HCT116 (cell line): ENCODE measurements at regions not wholly inside any gene's neighbourhood (a gene's known extent, or its start where the extent isn't known, plus 50 kb on each side); places are given as distances from the start of the nearest gene placed in this dataset.

ENCODE experiments used
- ATAC-seq: fragments of 200-7000 bp; cut with Tn5 transposase; 2 replicates; pipeline ENCODE4 v1.9.1; 2020; ENCODE audit warnings: mild to moderate bottlenecking, moderate library complexity
- BruUV-seq: library from RNA; stranded (reverse); fragments of 400-500 nt; replicated peaks from 2 replicates; lab custom pipeline; 2021; lab: Mats Ljungman, UMichigan
- CTCF ChIA-PET: fragments of 300-600 bp; sonication (Branson Sonifier 250); formaldehyde crosslinking; loops from one replicate; lab custom pipeline; 2021; ENCODE audit warnings: antibody characterized with exemption; lab: Charles Lee
- POLR2A ChIA-PET: fragments of 300-600, 350-600 bp; sonication (Branson Sonifier 250); formaldehyde crosslinking; loops from one replicate; lab custom pipeline; 2021; ENCODE audit warnings: antibody characterized with exemption; lab: Charles Lee
- RAD21 ChIA-PET, 2 experiments: fragments of 300-600 bp; sonication (Branson Sonifier 250); formaldehyde crosslinking; loops; one replicate each; lab custom pipeline; 2023; ENCODE audit warnings: low total read pairs in 2 of 2; ENCODE audit not compliant: uncharacterized antibody in 2 of 2, unreplicated experiment in 2 of 2, low non-redundant PET in 1 of 2; lab: Charles Lee
- DNase-seq: peaks from one replicate; pipeline ENCODE4 v3.0.0-alpha.2; 2010; ENCODE audit warnings: low read depth, low spot score
- H2AFZ ChIP-seq: fragments of 200-600 bp; shearing (Covaris generic), sonication (generic); 2 replicates; pipeline ENCODE4 v1.6.1; 2017; ENCODE audit warnings: low read depth, mixed run types, mixed read lengths, antibody characterized with exemption, low read length; ENCODE audit not compliant: poor library complexity, severe bottlenecking
- H3K27ac ChIP-seq: 2 replicates; pipeline ENCODE4 v1.5.1; 2012; ENCODE audit warnings: low read depth, low read length
- H3K27me3 ChIP-seq: fragments of 200-600 bp; sonication (generic); 2 replicates; pipeline ENCODE4 v1.6.1; 2016; ENCODE audit warnings: mixed run types, low read length, mixed read lengths; ENCODE audit not compliant: insufficient read depth
- H3K36me3 ChIP-seq, 2 experiments: fragments of 200-500 bp in 1 of 2; fragments of 200-600 bp in 1 of 2; sonication (Bioruptor generic) in 1 of 2; sonication (generic) in 1 of 2; 2 replicates each; pipeline versions ENCODE4 v1.5.1 to v1.6.1; 2014 to 2016; ENCODE audit warnings: low read length in 2 of 2, inconsistent platforms in 1 of 2, mixed read lengths in 1 of 2, mixed run types in 1 of 2; ENCODE audit not compliant: insufficient read depth in 2 of 2, control insufficient read depth in 1 of 2
- H3K4me1 ChIP-seq, 2 experiments: fragments of 200-600 bp in 1 of 2; sonication (generic) in 1 of 2; 2 replicates each; pipeline versions ENCODE4 v1.5.1 to v1.6.1; 2012 to 2017; ENCODE audit warnings: low read length in 2 of 2, inconsistent platforms in 1 of 2, mild to moderate bottlenecking in 1 of 2, mixed read lengths in 1 of 2, mixed run types in 1 of 2, moderate library complexity in 1 of 2; ENCODE audit not compliant: insufficient read depth in 2 of 2, control insufficient read depth in 1 of 2
- H3K4me2 ChIP-seq: fragments of 200-600 bp; sonication (generic); 2 replicates; pipeline ENCODE4 v1.6.1; 2017; ENCODE audit warnings: mixed run types, low read length, mixed read lengths
- H3K4me3 ChIP-seq, 2 experiments: fragments of 200-600 bp in 1 of 2; sonication (generic) in 1 of 2; replicated peaks in 1 of 2; 2 replicates each; pipeline ENCODE4 v1.5.1; 2011 to 2016; ENCODE audit warnings: low read length in 2 of 2, control low read depth in 1 of 2, low read depth in 1 of 2, mild to moderate bottlenecking in 1 of 2, mixed read lengths in 1 of 2, mixed run types in 1 of 2
- H3K79me2 ChIP-seq: fragments of 200-600 bp; sonication (generic); 2 replicates; pipeline ENCODE4 v1.6.1; 2017; ENCODE audit warnings: mild to moderate bottlenecking, mixed run types, low read length, moderate library complexity, mixed read lengths; ENCODE audit not compliant: insufficient read depth
- H3K9ac ChIP-seq: fragments of 200-600 bp; sonication (generic); 2 replicates; pipeline ENCODE4 v1.6.1; 2016; ENCODE audit warnings: low read length, mixed read lengths
- H3K9me2 ChIP-seq: fragments of 200-600 bp; sonication (generic), shearing (Covaris generic); 2 replicates; pipeline ENCODE4 v1.6.1; 2017; ENCODE audit warnings: mixed run types, mild to moderate bottlenecking, moderate library complexity; ENCODE audit not compliant: insufficient read depth
- H3K9me3 ChIP-seq, 2 experiments: fragments of 200-500 bp in 1 of 2; fragments of 200-600 bp in 1 of 2; sonication (Bioruptor generic) in 1 of 2; sonication (generic) in 1 of 2; 2 replicates each; pipeline ENCODE4 v1.6.1; 2014 to 2017; ENCODE audit warnings: low read length in 2 of 2, mixed read lengths in 2 of 2, inconsistent platforms in 1 of 2, low read depth in 1 of 2, mild to moderate bottlenecking in 1 of 2, mixed run types in 1 of 2, moderate library complexity in 1 of 2; ENCODE audit not compliant: control insufficient read depth in 1 of 2, insufficient read depth in 1 of 2
- H4K20me1 ChIP-seq: fragments of 200-600 bp; sonication (generic), shearing (Covaris generic); 2 replicates; pipeline ENCODE4 v1.6.1; 2017; ENCODE audit warnings: mixed run types, mild to moderate bottlenecking, moderate library complexity; ENCODE audit not compliant: insufficient read depth
- JUND ChIP-seq: IDR thresholded peaks from 2 replicates; pipeline ENCODE4 v1.6.1; 2012
- SIN3A ChIP-seq: IDR thresholded peaks from 2 replicates; pipeline ENCODE4 v1.6.1; 2012; ENCODE audit warnings: low read depth
- YY1 ChIP-seq: IDR thresholded peaks from 2 replicates; pipeline ENCODE4 v1.6.1; 2011; ENCODE audit warnings: low read length, low read depth, moderate library complexity, mild to moderate bottlenecking; ENCODE audit not compliant: insufficient replicate concordance; ENCODE audit errors: extremely low read depth
- intact Hi-C: fragments of 100-400 bp; cut with micrococcal nuclease; formaldehyde crosslinking; loops from 2 replicates; pipeline ENCODE4 v1.10.0; 2022
- TF ChIP-seq, protein P1 (sequence below): IDR thresholded peaks from 2 replicates; pipeline ENCODE4 v1.6.1; 2012; ENCODE audit warnings: low read depth
- TF ChIP-seq, protein P2 (sequence below): IDR thresholded peaks from 2 replicates; pipeline ENCODE4 v1.6.1; 2011; ENCODE audit warnings: mild to moderate bottlenecking, low read length, moderate library complexity; ENCODE audit not compliant: insufficient replicate concordance; ENCODE audit errors: extremely low read depth

- no peaks in the 10 kb centered on the region for H3K36me3 ChIP-seq
- RAD21 ChIA-PET = no interaction called here
- no peak for ATAC-seq
- no peak for DNase-seq
- POLR2A ChIA-PET = no interaction called here
- no TSS peak for BruUV-seq
- no peaks in the 10 kb centered on the region for H3K9me3 ChIP-seq
- H3K4me1 ChIP-seq = peaks cover 0 to 4% of the 10 kb centered on the region in 2 experiments; a peak in 1 of 4 replicates
- H3K27ac ChIP-seq = no peak overlapping the region
- TF ChIP-seq YY1 = no peak
- H3K9ac ChIP-seq = no peak overlapping the region
- no peaks in the 10 kb centered on the region for H3K79me2 ChIP-seq
- H3K4me3 ChIP-seq = no peak overlapping the region
- intact Hi-C loops = loop anchor here (10.0 kb wide), 1 partner anchor 548 kb away; no protein-coding TSS in a partner anchor
- no peak overlapping the region for H2AFZ ChIP-seq
- no peaks in the 10 kb centered on the region for H3K27me3 ChIP-seq
- no peaks in the 10 kb centered on the region for H3K9me2 ChIP-seq
- no peak overlapping the region for H3K4me2 ChIP-seq
- no peaks in the 10 kb centered on the region for H4K20me1 ChIP-seq
- CTCF ChIA-PET = interaction anchor here (0.9 to 1.7 kb wide), 2 partner anchors 249 to 259 kb away, joined by 3 to 7 read pairs; no protein-coding TSS in a partner anchor
These were observed 70.5 kb downstream of the SERPINA3 start for GRCh38 chr14:94682736-94683135.

DNA sequence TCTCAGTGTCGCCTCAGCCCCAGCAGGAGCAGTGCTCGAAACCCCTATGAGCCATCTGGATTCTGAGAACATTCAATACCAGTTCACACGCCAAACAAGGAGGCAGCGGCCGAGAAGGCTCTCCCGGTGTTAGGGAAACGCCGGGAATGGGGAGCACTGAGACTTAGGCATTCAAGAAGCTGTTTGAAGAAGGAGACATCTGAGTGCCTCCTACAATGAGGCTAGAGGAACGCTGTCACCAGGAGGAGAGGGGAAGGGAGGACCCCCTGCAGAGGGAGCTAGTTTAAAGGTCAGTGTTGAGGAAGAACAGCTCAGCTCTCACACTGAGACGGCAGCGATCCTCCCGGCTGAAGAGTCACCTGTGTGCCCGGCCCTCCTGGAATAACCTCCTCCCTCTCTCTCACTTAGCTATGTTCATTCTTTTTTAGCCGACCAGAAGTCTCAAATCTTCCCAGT is 69.9 kb downstream of the SERPINA3 start:
- ChIA-PET POLR2A (no interaction called here), CTCF (interaction anchor here (0.9 to 1.7 kb wide), 2 partner anchors 248 to 258 kb away, joined by 3 to 7 read pairs; no protein-coding TSS in a partner anchor), RAD21 (no interaction called here)
- DNase-seq = no peak
- Histone ChIP-seq H3K4me2 (no peak overlapping the region), H3K9me2 (no peaks in the 10 kb centered on the region), H3K27ac (no peak overlapping the region), H3K4me3 (no peak overlapping the region), H2AFZ (no peak overlapping the region), H3K4me1 (peaks cover 0 to 4% of the 10 kb centered on the region in 2 experiments; a peak in 1 of 4 replicates), H3K79me2 (no peaks in the 10 kb centered on the region), H3K36me3 (no peaks in the 10 kb centered on the region), H4K20me1 (no peaks in the 10 kb centered on the region), H3K9ac (no peak overlapping the region), H3K9me3 (no peaks in the 10 kb centered on the region), H3K27me3 (no peaks in the 10 kb centered on the region)
- intact Hi-C loops = loop anchor here (10.0 kb wide), 1 partner anchor 547 kb away; no protein-coding TSS in a partner anchor
- no TSS peak for BruUV-seq
- ATAC-seq = no peak
- TF ChIP-seq, protein P1, sequence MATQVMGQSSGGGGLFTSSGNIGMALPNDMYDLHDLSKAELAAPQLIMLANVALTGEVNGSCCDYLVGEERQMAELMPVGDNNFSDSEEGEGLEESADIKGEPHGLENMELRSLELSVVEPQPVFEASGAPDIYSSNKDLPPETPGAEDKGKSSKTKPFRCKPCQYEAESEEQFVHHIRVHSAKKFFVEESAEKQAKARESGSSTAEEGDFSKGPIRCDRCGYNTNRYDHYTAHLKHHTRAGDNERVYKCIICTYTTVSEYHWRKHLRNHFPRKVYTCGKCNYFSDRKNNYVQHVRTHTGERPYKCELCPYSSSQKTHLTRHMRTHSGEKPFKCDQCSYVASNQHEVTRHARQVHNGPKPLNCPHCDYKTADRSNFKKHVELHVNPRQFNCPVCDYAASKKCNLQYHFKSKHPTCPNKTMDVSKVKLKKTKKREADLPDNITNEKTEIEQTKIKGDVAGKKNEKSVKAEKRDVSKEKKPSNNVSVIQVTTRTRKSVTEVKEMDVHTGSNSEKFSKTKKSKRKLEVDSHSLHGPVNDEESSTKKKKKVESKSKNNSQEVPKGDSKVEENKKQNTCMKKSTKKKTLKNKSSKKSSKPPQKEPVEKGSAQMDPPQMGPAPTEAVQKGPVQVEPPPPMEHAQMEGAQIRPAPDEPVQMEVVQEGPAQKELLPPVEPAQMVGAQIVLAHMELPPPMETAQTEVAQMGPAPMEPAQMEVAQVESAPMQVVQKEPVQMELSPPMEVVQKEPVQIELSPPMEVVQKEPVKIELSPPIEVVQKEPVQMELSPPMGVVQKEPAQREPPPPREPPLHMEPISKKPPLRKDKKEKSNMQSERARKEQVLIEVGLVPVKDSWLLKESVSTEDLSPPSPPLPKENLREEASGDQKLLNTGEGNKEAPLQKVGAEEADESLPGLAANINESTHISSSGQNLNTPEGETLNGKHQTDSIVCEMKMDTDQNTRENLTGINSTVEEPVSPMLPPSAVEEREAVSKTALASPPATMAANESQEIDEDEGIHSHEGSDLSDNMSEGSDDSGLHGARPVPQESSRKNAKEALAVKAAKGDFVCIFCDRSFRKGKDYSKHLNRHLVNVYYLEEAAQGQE = no peak
- TF ChIP-seq SIN3A (no peak), JUND (no peak)
- TF ChIP-seq, protein P2, sequence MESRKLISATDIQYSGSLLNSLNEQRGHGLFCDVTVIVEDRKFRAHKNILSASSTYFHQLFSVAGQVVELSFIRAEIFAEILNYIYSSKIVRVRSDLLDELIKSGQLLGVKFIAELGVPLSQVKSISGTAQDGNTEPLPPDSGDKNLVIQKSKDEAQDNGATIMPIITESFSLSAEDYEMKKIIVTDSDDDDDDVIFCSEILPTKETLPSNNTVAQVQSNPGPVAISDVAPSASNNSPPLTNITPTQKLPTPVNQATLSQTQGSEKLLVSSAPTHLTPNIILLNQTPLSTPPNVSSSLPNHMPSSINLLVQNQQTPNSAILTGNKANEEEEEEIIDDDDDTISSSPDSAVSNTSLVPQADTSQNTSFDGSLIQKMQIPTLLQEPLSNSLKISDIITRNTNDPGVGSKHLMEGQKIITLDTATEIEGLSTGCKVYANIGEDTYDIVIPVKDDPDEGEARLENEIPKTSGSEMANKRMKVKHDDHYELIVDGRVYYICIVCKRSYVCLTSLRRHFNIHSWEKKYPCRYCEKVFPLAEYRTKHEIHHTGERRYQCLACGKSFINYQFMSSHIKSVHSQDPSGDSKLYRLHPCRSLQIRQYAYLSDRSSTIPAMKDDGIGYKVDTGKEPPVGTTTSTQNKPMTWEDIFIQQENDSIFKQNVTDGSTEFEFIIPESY = no peak
